ENCODE measurements at regions not wholly inside any gene's neighbourhood (a gene's known extent, or its start where the extent isn't known, plus 50 kb on each side); places are given as distances from the start of the nearest gene placed in this dataset.
A peak's percentile ranks its signal among the peaks of the same experiment; 100 is the strongest.

- Mint-ChIP-seq H3K9me3 (no peaks in the 10 kb centered on the region), H3K27ac (no peak overlapping the region), H3K4me3 (no peak overlapping the region), H3K27me3 (peaks cover 28 to 48% of the 10 kb centered on the region in 2 donors), H3K36me3 (no peaks in the 10 kb centered on the region), H3K4me1 (ENCODE audit: low read depth in 2 of 2) (no peaks in the 10 kb centered on the region)
- ATAC-seq (no peak), DNase-seq (ENCODE audit: low spot score) (no peak)
These were observed 260.6 kb upstream of the TNP1 start for GRCh38 chr2:217120429-217120828.

- peaks cover 23 to 31% of the 10 kb centered on the region in 2 donors for H3K27me3 Mint-ChIP-seq
- H3K9me3 Mint-ChIP-seq = no peaks in the 10 kb centered on the region
- no peak overlapping the region for H3K4me3 Mint-ChIP-seq
- no peaks in the 10 kb centered on the region for H3K4me1 Mint-ChIP-seq (ENCODE audit: low read depth in 2 of 2)
- H3K36me3 Mint-ChIP-seq = no peaks in the 10 kb centered on the region
- ATAC-seq = no peak
- no peak overlapping the region for H3K27ac Mint-ChIP-seq
- no peak for DNase-seq (ENCODE audit: low spot score)
These were observed 258.9 kb upstream of the TNP1 start for GRCh38 chr2:217118559-217119284.

DNA sequence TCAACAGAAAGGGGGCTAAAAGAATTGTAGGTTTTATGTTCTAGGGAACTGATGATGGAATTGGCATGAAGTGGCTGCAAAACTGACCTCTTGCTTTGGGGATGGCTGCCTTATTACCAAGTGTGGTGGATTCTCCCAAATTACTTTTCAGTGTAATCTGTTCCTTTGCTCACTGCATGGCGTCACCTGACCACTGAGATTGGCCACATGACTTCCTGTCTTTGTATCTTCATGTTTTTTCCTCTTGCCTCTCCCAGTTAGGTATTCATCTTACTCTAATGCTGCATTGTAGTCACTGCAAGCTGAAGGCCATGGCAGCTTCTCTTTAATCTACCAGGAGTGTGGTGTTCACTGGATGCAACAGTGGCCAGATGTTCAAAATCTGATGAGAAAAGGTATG is 257.7 kb upstream of the TNP1 start:
- ATAC-seq = no peak
- H3K4me1 Mint-ChIP-seq (ENCODE audit: low read depth in 2 of 2) = no peaks in the 10 kb centered on the region
- H3K27ac Mint-ChIP-seq = no peak overlapping the region

DNA sequence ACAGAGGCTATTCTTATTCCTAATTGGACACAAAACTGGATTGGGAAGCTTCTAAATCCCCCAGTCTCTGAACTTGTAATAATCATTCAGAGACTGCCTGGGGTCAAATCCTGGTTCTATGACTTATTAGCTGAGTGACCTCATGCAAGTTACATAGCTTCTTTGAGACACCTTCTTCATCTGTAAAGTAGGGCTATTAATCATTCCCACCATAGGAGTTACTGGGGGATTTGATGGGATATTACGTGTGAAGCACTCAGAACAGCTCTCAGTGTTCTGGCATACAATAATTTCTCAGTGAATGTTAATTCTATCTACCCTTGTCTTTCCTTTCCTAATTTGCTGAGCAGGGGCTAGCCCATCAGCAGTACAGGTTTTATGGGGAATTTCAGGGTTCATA is 256.7 kb upstream of the TNP1 start:
- H3K4me1 Mint-ChIP-seq (ENCODE audit: low read depth in 2 of 2) = no peaks in the 10 kb centered on the region
- H3K27me3 Mint-ChIP-seq = peaks cover 23 to 26% of the 10 kb centered on the region in 2 donors
- H3K36me3 Mint-ChIP-seq = no peaks in the 10 kb centered on the region
- no peak for ATAC-seq
- no peak for DNase-seq (ENCODE audit: low spot score)
- H3K27ac Mint-ChIP-seq = peak overlapping the region in 1 of 2 donors; percentile 30
- no peak overlapping the region for H3K4me3 Mint-ChIP-seq
- no peaks in the 10 kb centered on the region for H3K9me3 Mint-ChIP-seq

More for the DNA sequence above, 257.7 kb upstream of the TNP1 start:
- H3K36me3 Mint-ChIP-seq = no peaks in the 10 kb centered on the region
- DNase-seq (ENCODE audit: low spot score) = no peak
- no peak overlapping the region for H3K4me3 Mint-ChIP-seq
- no peaks in the 10 kb centered on the region for H3K9me3 Mint-ChIP-seq
- peaks cover 20 to 22% of the 10 kb centered on the region in 2 donors for H3K27me3 Mint-ChIP-seq

- Mint-ChIP-seq H3K27me3 (peaks cover 31 to 32% of the 10 kb centered on the region in 2 donors), H3K36me3 (no peaks in the 10 kb centered on the region), H3K27ac (no peak overlapping the region), H3K9me3 (no peaks in the 10 kb centered on the region), H3K4me1 (ENCODE audit: low read depth in 2 of 2) (peaks cover 0 to 7% of the 10 kb centered on the region in 2 donors), H3K4me3 (no peak overlapping the region)
- DNase-seq (ENCODE audit: low spot score) = no peak
- ATAC-seq = no peak
These were observed 254.3 kb upstream of the TNP1 start for GRCh38 chr2:217114117-217114516.

DNA sequence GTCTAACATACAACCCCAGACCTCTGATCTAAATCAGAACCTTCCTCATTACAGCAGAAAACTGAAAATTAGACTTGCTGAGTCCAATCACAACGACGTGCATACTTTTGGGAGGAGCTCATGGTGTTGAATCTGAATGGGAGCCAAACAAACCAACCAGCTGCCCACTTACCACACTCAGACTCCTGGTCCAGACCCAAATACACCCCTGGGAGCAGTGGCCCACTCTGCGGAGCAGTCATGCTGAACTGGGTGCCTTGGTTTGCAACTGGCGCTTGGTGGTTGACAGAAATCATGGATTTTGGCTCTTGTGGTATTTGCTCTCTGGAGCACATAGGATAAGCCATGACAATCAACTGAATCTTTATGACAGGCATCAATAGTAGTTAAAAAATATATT is 253.6 kb upstream of the TNP1 start:
- Mint-ChIP-seq H3K9me3 (no peaks in the 10 kb centered on the region), H3K4me1 (ENCODE audit: low read depth in 2 of 2) (peaks cover 2 to 9% of the 10 kb centered on the region in 2 donors), H3K27me3 (peaks cover 29% of the 10 kb centered on the region in 2 donors), H3K4me3 (no peak overlapping the region), H3K27ac (no peak overlapping the region), H3K36me3 (no peaks in the 10 kb centered on the region)
- ATAC-seq (no peak), DNase-seq (ENCODE audit: low spot score) (no peak)

DNA sequence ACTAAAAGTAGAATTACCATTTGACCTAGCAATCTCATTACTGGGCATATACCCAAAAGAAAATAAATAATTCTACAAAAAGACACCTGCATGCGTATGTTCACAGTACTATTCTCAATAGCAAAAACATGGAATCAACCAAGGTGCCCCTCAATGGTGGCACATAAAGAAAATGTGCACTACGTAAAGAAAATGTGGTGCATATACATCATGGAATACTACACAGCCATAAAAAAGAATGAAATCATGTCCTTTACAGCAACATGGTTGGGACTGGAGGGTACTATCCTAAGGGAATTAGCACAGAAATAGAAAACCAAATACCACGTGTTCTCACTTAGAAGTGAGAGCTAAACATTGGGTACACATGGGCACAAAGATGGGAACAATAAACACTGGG is 250.7 kb upstream of the TNP1 start:
- peaks cover 5% of the 10 kb centered on the region for H3K36me3 Mint-ChIP-seq
- H3K4me3 Mint-ChIP-seq = no peak overlapping the region
- ATAC-seq (no peak), DNase-seq (ENCODE audit: low spot score) (no peak)
- peaks cover 4% of the 10 kb centered on the region for H3K9me3 Mint-ChIP-seq
- H3K27ac Mint-ChIP-seq = peak overlapping the region; percentile 15
- H3K27me3 Mint-ChIP-seq = peaks cover 19 to 21% of the 10 kb centered on the region in 2 donors
- peaks cover 23 to 37% of the 10 kb centered on the region in 2 donors for H3K4me1 Mint-ChIP-seq (ENCODE audit: low read depth in 2 of 2)

DNA sequence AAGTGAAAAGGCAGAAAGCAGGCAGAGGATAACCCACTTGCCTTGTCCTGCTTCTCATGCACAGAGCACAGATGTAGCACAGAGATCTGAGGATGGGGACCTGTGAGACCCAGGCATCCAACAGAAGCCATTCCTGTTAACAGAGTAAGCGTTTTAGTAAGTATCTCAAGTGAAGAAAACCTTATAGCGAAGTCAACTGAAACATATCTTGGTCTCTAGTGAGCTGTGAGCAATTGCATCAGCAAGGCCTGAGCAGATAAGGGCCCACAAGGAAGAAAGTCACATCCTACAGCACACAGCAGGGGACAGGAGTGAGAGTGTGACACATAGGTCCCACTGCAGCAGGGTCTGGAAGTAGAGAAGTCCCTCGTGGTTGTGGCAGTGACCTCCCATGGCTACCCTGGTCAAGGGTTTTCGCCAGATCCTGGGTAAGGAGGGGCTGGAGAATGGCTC is 248.7 kb upstream of the TNP1 start:
- H3K9me3 Mint-ChIP-seq = peaks cover 4% of the 10 kb centered on the region
- H3K4me1 Mint-ChIP-seq (ENCODE audit: low read depth in 2 of 2) = peaks cover 36 to 55% of the 10 kb centered on the region in 2 donors
- DNase-seq (ENCODE audit: low spot score) (no peak), ATAC-seq (peak in 1 of 2 donors; percentile 32)
- H3K4me3 Mint-ChIP-seq = peak overlapping the region; percentile 21
- peaks cover 14% of the 10 kb centered on the region for H3K36me3 Mint-ChIP-seq
- peak overlapping the region in 1 of 2 donors; percentile 97 for H3K27ac Mint-ChIP-seq
- peaks cover 16 to 19% of the 10 kb centered on the region in 2 donors for H3K27me3 Mint-ChIP-seq

DNA sequence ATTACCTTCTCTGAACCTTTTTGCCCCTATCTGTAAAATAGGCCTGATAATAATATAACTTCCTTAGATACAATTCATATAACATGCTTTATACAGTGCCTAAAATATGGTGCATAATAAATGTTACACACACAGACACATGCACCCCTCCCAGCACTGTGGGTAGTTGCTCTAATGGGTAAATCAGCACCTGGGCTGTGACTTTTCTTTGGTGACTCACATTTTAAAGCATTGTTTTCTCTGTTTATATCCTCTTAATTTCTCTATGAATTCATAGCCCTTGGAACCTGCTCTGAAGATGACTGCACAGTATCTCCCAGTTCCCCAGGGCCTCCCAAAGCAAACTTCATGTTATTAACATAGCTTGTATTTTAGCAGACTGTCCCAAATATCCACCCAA is 248.2 kb upstream of the TNP1 start:
- Mint-ChIP-seq H3K4me1 (ENCODE audit: low read depth in 2 of 2) (peaks cover 36 to 55% of the 10 kb centered on the region in 2 donors), H3K4me3 (peak overlapping the region; percentile 21), H3K27ac (peak overlapping the region; percentile 93 to 97), H3K36me3 (peaks cover 14% of the 10 kb centered on the region), H3K27me3 (peaks cover 16 to 19% of the 10 kb centered on the region in 2 donors), H3K9me3 (peaks cover 4% of the 10 kb centered on the region)
- DNase-seq (ENCODE audit: low spot score) (no peak), ATAC-seq (no peak)

GRCh38 chr2:217107480-217107879 is 247.6 kb upstream of the TNP1 start:
- Mint-ChIP-seq H3K4me3 (no peak overlapping the region), H3K36me3 (peaks cover 14% of the 10 kb centered on the region), H3K4me1 (ENCODE audit: low read depth in 2 of 2) (peaks cover 36 to 55% of the 10 kb centered on the region in 2 donors), H3K27me3 (peaks cover 16 to 19% of the 10 kb centered on the region in 2 donors), H3K27ac (peak overlapping the region; percentile 93 to 97), H3K9me3 (peaks cover 4% of the 10 kb centered on the region)
- no peak for DNase-seq (ENCODE audit: low spot score)
- no peak for ATAC-seq

DNA sequence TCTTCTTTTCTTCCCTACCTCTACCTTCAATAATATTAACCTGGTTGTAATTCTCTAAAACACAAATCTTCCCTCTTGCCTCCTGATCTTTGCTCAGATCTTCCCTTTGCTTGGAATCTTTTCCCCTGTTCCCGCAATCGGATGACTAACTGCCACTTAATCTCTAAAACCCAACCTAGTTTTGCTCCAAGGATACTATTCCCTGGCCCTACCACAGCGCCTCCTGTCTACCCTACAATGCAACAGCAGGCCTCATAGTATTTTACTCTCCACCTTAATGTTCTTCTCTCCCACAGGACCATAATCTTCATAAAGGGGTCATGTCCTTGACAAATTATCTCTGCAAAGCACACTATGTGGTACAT is 246.8 kb upstream of the TNP1 start:
- Mint-ChIP-seq H3K36me3 (peaks cover 14% of the 10 kb centered on the region), H3K9me3 (peaks cover 4% of the 10 kb centered on the region), H3K27me3 (peaks cover 16 to 20% of the 10 kb centered on the region in 2 donors), H3K4me3 (peak overlapping the region; percentile 59), H3K4me1 (ENCODE audit: low read depth in 2 of 2) (peaks cover 41 to 60% of the 10 kb centered on the region in 2 donors), H3K27ac (peak overlapping the region; percentile 93 to 97)
- DNase-seq (ENCODE audit: low spot score) (no peak), ATAC-seq (no peak)

- Mint-ChIP-seq H3K4me3 (peak overlapping the region; percentile 59), H3K27ac (peak overlapping the region; percentile 93 to 97)
- ATAC-seq = peak; percentile 90 to 96
These were observed 246.1 kb upstream of the TNP1 start for GRCh38 chr2:217105733-217106649.

GRCh38 chr2:217103752-217104545 is 244.1 kb upstream of the TNP1 start:
- Mint-ChIP-seq H3K27ac (peak overlapping the region; percentile 93 to 97), H3K4me3 (peak overlapping the region; percentile 58), H3K4me1 (ENCODE audit: low read depth in 2 of 2) (peaks cover 41 to 53% of the 10 kb centered on the region in 2 donors), H3K27me3 (peaks cover 10 to 13% of the 10 kb centered on the region in 2 donors), H3K9me3 (peaks cover 4% of the 10 kb centered on the region), H3K36me3 (peaks cover 14% of the 10 kb centered on the region)
- ATAC-seq (no peak), DNase-seq (ENCODE audit: low spot score) (no peak)

More at GRCh38 chr2:217105733-217106649, 246.1 kb upstream of the TNP1 start:
- H3K4me1 Mint-ChIP-seq (ENCODE audit: low read depth in 2 of 2) = peaks cover 41 to 60% of the 10 kb centered on the region in 2 donors
- H3K9me3 Mint-ChIP-seq = peaks cover 4% of the 10 kb centered on the region
- H3K36me3 Mint-ChIP-seq = peaks cover 14% of the 10 kb centered on the region
- peak; percentile 72 for DNase-seq (ENCODE audit: low spot score)
- peaks cover 15 to 19% of the 10 kb centered on the region in 2 donors for H3K27me3 Mint-ChIP-seq
